ENCODE measurements at regions not wholly inside any gene's neighbourhood (a gene's known extent, or its start where the extent isn't known, plus 50 kb on each side); places are given as distances from the start of the nearest gene placed in this dataset.

DNA sequence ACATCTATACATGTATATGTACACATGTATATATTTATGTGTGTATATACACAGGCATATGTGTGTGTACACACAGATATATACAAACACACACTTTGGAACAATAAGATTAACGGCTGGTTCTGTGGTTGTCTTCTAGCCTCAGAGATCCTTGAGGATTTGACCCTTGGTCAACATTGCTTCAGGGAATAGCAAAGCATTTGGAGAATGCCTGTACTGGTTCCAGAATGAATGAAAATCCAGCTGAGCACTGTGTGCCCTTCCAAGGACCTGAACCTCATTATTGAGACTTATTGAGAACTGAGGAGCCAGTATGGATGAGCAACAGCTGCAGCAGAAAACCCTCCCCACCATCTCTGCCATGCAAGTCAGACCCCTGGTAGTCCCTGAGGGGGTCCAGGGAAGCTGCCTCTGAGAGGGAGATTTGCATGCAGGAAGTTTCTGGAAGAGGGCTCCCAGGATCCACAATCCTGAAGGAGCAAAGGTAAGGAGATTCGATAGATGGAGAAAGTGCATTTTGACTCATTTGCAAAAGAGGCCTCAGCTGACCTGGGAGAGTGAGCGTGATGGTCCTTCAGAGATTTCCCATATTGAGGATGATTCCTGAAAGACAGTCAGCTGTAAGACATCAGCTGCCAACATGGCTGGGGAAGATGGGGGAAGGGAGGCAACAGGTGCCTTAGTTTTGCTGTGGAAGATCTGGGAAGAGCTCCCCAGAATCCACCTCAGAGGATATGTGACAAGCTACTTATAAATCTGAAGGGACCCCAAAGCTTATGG, 166.6 kb upstream of the NCKAP5 start:
- TF ChIP-seq ZFP30 (CRISPR knock-in tag; IDR thresholded peaks at IDR 0.05) (no peak), ZNF565 (CRISPR knock-in tag; conservative IDR thresholded peaks at IDR 0.05; ENCODE audit: low read depth) (no peak), TCF4 (CRISPR knock-in tag; IDR thresholded peaks at IDR 0.05; ENCODE audit: borderline replicate concordance) (no peak), TOX (CRISPR knock-in tag; IDR thresholded peaks at IDR 0.05; ENCODE audit: borderline replicate concordance) (no peak), ISL1 (CRISPR knock-in tag; IDR thresholded peaks at IDR 0.05) (no peak), ZNF8 (CRISPR knock-in tag; IDR thresholded peaks at IDR 0.05) (no peak), ZC3H10 (CRISPR knock-in tag; IDR thresholded peaks at IDR 0.05) (no peak), ARNTL (CRISPR knock-in tag; IDR thresholded peaks at IDR 0.05; ENCODE audit: borderline replicate concordance, low read depth) (no peak), CSDC2 (CRISPR knock-in tag; IDR thresholded peaks at IDR 0.05) (no peak), GLIS3 (CRISPR knock-in tag; IDR thresholded peaks at IDR 0.05) (no peak)
- no peak for ATAC-seq

GRCh38 chr2:133736674-133737073, 168.4 kb upstream of the NCKAP5 start:
- TF ChIP-seq ZNF70 (CRISPR knock-in tag; IDR thresholded peaks at IDR 0.05) = no peak
- TF ChIP-seq ZFP30 (CRISPR knock-in tag; IDR thresholded peaks at IDR 0.05) = no peak
- no peak for TF ChIP-seq RARB (CRISPR knock-in tag; IDR thresholded peaks at IDR 0.05)
- TF ChIP-seq ESRRG (CRISPR knock-in tag; IDR thresholded peaks at IDR 0.05) = no peak
- TF ChIP-seq, protein P1, sequence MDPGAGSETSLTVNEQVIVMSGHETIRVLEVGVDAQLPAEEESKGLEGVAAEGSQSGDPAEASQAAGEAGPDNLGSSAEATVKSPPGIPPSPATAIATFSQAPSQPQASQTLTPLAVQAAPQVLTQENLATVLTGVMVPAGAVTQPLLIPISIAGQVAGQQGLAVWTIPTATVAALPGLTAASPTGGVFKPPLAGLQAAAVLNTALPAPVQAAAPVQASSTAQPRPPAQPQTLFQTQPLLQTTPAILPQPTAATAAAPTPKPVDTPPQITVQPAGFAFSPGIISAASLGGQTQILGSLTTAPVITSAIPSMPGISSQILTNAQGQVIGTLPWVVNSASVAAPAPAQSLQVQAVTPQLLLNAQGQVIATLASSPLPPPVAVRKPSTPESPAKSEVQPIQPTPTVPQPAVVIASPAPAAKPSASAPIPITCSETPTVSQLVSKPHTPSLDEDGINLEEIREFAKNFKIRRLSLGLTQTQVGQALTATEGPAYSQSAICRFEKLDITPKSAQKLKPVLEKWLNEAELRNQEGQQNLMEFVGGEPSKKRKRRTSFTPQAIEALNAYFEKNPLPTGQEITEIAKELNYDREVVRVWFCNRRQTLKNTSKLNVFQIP (CRISPR knock-in tag; IDR thresholded peaks at IDR 0.05; ENCODE audit: borderline replicate concordance, low read depth) = no peak
- TF ChIP-seq CSRNP3 (CRISPR knock-in tag; IDR thresholded peaks at IDR 0.05) = no peak
- TF ChIP-seq ARNTL (CRISPR knock-in tag; IDR thresholded peaks at IDR 0.05; ENCODE audit: borderline replicate concordance, low read depth) = no peak
- TF ChIP-seq TSHZ2 (CRISPR knock-in tag; IDR thresholded peaks at IDR 0.05) = no peak
- TF ChIP-seq SNAI2 (CRISPR knock-in tag; IDR thresholded peaks at IDR 0.05) = no peak
- no peak for TF ChIP-seq BACH2 (CRISPR knock-in tag; IDR thresholded peaks at IDR 0.05; ENCODE audit: borderline replicate concordance)
- TF ChIP-seq OSR1 (CRISPR knock-in tag; IDR thresholded peaks at IDR 0.05) = no peak
- no peak for TF ChIP-seq TOX (CRISPR knock-in tag; IDR thresholded peaks at IDR 0.05; ENCODE audit: borderline replicate concordance)
- no peak for TF ChIP-seq ZNF565 (CRISPR knock-in tag; conservative IDR thresholded peaks at IDR 0.05; ENCODE audit: low read depth)
- no peak for TF ChIP-seq PPARA (CRISPR knock-in tag; IDR thresholded peaks at IDR 0.05; ENCODE audit: borderline replicate concordance)
- no peak for TF ChIP-seq CSDC2 (CRISPR knock-in tag; IDR thresholded peaks at IDR 0.05)
- TF ChIP-seq ISL1 (CRISPR knock-in tag; IDR thresholded peaks at IDR 0.05) = no peak
- TF ChIP-seq GLIS3 (CRISPR knock-in tag; IDR thresholded peaks at IDR 0.05) = no peak
- ATAC-seq = no peak

DNA sequence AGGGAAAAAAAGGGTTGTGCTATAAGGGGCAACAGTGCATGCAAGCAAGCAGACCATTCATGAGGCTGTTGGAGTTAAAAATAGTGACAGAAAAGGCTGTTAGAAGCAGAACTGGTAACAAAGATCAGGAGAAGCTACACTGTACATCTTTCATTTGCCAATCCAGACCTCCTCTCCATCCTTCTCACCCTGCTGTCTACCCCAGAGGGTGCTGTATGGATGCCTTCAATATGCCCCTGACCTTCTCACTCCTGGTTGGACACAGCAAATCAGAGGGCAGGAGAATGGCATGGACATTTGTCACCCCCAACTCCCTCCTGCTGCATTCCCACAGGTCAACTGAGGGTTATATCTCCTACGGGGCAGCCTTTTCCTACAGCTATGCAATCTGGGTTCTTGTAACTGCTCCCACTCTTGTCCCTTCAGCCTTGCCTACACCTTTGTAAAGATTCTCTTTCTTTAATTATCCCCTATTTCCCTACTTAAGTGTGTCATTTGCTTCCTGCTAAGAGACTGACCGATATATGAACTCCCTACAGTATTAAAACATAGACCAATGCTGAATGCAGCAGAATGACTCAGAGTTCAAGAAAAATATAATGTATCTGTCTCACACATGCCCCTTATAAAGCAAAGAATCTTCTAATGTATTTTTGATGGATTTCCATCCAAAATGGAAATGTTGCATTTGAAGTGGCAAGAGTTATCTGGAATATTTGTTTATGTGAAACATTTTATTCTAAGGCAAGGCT, 169.2 kb upstream of the NCKAP5 start:
- no peak for ATAC-seq
- TF ChIP-seq, protein P2, sequence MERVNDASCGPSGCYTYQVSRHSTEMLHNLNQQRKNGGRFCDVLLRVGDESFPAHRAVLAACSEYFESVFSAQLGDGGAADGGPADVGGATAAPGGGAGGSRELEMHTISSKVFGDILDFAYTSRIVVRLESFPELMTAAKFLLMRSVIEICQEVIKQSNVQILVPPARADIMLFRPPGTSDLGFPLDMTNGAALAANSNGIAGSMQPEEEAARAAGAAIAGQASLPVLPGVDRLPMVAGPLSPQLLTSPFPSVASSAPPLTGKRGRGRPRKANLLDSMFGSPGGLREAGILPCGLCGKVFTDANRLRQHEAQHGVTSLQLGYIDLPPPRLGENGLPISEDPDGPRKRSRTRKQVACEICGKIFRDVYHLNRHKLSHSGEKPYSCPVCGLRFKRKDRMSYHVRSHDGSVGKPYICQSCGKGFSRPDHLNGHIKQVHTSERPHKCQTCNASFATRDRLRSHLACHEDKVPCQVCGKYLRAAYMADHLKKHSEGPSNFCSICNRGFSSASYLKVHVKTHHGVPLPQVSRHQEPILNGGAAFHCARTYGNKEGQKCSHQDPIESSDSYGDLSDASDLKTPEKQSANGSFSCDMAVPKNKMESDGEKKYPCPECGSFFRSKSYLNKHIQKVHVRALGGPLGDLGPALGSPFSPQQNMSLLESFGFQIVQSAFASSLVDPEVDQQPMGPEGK (CRISPR knock-in tag; IDR thresholded peaks at IDR 0.05; ENCODE audit: borderline replicate concordance) = no peak
- TF ChIP-seq ZFP30 (CRISPR knock-in tag; IDR thresholded peaks at IDR 0.05) (no peak), CSDC2 (CRISPR knock-in tag; IDR thresholded peaks at IDR 0.05) (no peak), PPARA (CRISPR knock-in tag; IDR thresholded peaks at IDR 0.05; ENCODE audit: borderline replicate concordance) (no peak), BACH2 (CRISPR knock-in tag; IDR thresholded peaks at IDR 0.05; ENCODE audit: borderline replicate concordance) (no peak), ZNF565 (CRISPR knock-in tag; conservative IDR thresholded peaks at IDR 0.05; ENCODE audit: low read depth) (no peak), TOX (CRISPR knock-in tag; IDR thresholded peaks at IDR 0.05; ENCODE audit: borderline replicate concordance) (no peak), ZC3H10 (CRISPR knock-in tag; IDR thresholded peaks at IDR 0.05) (no peak), CSRNP3 (CRISPR knock-in tag; IDR thresholded peaks at IDR 0.05) (no peak), ARNTL (CRISPR knock-in tag; IDR thresholded peaks at IDR 0.05; ENCODE audit: borderline replicate concordance, low read depth) (no peak), ZNF8 (CRISPR knock-in tag; IDR thresholded peaks at IDR 0.05) (no peak), GLIS3 (CRISPR knock-in tag; IDR thresholded peaks at IDR 0.05) (no peak), ZNF70 (CRISPR knock-in tag; IDR thresholded peaks at IDR 0.05) (no peak), TCF4 (CRISPR knock-in tag; IDR thresholded peaks at IDR 0.05; ENCODE audit: borderline replicate concordance) (no peak)
- TF ChIP-seq, protein P1 (CRISPR knock-in tag; IDR thresholded peaks at IDR 0.05; ENCODE audit: borderline replicate concordance, low read depth) = no peak

All from SK-N-SH treated with all-trans-retinoic acid at 6 μM for 48 hours (cell line).